ENCODE measurements at regions not wholly inside any gene's neighbourhood (a gene's known extent, or its start where the extent isn't known, plus 50 kb on each side); places are given as distances from the start of the nearest gene placed in this dataset.

DNA sequence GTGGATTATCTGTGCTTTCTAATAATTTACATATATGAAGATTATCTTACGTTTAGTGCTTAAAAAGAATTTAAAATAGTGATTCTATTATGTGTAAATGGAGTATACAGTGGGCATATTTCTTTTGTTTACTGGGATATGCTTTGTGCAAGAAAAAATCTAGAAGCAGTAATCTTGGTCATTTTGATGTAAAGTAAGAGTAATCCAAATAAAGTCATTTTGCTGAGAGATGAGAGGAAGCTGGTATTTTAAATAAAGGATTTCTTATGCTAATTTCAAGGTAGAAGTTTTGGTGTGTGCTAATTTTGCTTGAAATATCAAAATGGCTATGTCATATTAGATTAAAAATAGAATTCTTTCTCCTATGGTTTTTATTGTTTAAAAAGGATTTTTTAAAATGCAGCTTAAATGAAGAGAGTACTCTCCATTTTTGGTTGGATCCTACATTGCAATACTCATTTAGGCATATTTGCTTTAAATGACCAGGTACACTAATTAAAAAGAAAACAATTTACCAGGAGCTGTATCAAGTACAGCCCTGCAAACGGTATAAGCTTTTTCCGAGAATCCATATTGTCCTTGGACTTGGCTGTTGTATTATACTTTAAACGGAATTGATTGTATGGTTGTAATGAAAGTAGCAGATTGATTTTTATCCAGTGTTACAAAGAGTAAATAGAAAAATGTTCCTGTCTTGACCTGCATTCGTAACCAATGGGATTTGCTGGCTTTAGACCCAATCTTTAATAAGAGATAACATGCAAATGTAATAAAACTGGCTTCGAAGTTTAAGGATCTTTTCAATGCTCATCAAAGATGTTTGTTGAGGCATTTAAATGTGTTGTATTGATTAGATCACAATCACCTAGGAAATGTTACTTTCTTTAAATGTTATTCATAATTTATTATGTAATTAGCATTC is 574.7 kb downstream of the USP25 start:
- no peak for DNase-seq

DNA sequence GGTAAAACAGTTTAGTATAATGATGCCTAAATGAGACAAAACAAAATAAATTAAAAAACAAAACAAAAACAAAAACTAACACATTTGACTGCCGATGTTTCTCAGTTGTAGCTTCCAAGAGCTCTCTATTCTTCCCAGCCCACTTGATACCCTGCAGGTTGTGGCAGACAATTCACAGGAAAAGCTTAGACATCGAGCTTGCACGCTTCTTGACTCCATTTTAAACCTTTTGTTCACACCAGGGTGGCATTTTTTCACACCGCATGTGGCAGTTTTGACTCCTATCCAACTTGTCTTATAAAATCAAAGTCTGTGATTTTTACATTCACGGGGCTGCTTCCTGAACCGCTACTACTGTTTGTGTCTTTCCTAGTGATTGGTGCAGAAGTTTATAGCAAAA is 575.9 kb downstream of the USP25 start:
- peak in 2 of 3 donors; percentile 38 to 74 for DNase-seq

DNA sequence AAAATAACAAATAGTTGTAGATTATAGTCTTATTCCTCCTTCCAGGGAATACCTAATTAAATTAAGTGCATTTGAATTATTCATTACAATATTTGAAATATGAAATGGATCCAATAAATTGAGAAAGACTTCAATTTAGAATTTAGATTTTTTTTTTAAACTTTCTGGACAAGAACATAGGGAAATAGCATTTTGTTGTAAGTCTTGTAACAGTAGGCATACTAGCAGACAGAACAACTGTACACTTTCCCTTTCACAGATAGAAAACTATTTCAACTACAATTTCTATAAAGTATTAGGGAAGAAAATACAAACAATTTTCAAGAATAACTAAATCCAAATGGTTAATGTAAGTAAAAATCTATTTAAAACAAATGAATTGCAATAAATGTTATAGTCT is 577.5 kb downstream of the USP25 start:
- DNase-seq = no peak

DNA sequence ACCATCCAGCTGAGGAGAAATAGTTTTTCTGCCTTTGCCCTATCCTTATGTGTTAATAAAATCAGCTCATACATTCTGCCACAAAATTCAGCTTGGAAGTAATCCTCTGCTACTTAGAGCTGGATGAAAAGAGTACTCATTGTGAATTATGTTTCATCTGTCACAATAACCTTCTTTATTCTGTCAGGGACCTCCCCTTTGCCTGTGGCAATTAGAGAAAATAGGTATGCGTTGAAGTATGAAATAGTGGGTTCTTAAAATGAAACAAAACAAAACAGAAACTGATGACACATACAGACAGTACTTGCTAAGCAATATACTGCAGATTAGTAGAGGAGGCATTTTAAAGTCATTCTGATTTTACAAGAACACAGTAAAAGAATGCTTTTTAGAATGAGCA is 578.5 kb downstream of the USP25 start:
- DNase-seq = peak in 1 of 3 donors; percentile 76

DNA sequence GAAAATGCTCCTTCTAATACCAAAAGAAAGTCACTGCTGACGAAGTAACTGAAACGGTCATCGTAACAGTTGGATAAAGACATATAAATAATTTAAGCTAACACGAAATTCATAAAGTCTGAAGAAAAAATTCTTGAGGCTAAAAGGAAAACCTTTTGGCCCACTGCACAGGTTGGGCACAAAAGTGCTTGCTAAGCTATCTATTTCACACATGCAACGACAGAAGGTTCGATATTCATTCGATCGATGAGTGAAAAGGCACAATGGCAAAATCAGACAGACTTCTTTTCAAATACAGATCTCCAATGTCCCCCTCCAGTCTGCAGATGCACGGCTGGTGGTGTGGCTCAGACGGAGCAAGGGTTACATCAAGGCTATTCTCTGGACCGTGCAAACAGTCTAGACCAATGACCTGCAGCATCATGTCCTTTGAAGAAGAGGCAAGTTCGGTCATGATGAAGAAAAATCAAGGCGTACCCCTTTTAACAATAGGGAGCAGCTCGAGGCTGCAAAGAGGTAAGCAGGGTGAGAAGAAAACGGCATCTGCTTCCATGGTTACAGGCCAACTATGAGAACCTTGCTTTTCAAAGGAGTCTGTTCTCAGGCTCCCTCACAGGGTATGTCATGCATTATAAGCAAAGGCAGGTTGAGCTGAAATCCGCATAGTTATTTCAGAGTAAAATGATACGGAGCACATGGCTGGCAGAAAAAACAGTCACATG is 579.6 kb downstream of the USP25 start:
- peak in 1 of 3 donors; percentile 65 for DNase-seq

DNA sequence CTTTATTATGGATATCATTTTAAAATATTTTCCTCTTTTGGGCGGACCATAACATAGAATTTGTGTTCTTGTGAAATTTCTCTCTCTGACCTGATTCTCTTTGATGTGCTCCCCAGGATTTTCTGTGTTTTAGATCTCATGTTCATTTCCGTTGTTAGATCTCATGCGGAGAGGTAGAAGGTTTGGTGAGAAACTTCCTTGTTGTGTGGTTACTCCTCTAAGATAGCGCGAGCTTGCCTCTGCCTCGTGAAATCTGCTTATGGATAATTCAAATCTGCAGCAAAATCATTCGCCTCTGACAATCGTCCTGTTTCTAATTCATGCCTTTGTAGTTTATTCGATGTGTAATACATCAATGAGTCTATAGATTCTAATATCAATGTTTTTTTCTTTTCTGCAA is 580.4 kb downstream of the USP25 start:
- DNase-seq = no peak

DNA sequence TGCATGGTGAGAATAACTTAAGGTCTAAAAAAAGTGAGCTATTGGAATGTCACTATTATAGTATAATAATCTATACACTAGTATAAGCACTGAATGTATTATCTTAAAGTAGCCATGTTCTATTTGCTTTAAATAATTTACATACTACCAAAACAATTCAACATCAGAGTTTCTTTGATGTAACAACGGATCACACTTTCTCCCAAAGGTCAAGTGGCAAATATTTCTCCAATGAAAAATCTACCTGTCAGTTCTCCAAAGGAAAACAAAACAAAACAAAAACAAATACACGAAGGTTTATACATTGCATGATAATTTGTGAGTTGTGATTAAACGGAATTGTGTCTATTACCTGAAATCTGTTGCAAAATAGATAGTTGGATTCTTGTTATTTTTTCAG is 581.4 kb downstream of the USP25 start:
- no peak for DNase-seq

DNA sequence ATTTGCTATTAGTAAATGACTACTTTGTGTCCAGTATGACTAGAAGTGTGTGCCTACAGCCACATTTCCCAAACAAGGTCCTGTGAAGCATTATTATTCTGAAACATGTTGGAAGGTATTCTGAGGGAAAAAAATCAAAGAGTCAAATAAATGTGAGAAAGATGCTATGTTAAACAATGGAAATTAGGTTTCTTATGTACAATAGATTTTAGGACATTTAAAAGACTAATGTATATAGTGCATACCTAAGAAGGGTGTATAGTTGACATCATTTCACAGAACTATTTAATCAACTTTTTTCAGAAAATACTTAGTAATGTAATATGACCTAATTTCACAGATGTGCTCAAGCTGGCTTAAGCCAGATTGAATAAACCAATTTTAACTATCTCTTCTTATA is 582.5 kb downstream of the USP25 start:
- peak in 1 of 3 donors; percentile 59 for DNase-seq

DNA sequence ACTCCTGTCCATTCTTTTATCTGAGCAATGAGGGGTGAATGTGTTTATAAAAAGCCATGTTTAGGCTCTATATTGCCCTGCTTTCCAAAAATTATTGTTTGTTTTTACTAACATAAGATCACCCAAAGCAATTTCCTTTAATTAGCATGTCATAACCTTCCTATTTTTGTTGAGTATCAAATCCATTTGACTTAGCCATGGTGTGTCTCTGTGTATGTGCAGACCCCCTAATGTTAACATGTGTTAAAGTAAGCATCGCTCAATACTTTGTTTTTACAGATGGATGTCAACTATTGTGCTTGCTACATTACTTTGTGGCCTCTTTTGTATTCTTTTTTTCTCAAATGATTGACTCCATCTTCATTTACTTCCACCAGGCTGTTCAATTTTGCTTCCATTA is 585.4 kb downstream of the USP25 start:
- no peak for DNase-seq

DNA sequence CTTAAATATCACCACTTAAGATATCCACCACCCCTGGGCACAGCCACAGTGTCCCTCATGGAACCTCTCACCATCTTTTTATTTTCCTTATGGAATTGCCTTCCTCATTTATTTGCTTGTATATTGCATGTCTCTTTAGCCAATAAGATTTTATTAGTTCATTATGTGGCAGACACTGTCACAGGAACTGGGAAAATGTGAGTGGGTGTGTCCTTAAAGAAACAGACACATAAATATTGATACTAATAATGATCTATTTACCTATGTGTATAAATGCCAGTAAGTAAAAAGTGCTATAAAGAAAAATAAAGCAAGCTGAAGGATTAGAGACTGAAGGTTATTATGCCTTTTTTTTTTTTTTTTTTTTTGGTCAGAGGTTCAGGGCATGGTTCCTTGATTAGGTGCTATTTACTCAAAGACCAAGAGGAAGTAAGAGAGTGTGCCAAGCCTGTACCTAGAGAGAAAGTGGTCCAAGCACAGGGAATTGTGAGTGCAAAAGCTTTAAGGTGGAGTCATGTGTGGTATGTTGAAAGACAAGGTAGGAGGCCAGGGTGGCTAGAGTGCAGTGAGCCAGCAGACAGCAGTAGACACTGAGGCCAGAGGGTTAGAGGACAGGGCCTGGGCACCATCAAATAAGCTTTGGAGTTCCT is 589.0 kb downstream of the USP25 start:
- no peak for DNase-seq

DNA sequence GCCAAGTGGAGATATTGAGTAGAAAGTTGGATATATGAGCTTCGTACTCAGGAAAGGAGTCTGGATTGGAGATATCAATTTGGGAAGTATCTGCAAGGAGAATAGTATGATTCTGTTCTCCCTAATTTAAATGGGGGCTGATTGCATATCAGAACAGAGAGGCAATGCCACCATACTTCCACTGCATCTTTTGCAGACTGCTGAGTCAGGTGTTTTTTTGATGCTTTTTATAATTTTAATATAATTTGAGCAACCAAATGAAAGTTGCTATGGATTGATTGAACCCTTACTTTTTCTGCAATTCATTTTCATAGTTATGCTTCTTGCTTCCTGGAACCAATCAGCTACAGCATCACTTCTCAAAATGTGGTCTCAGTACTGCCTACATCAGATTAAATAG is 590.3 kb downstream of the USP25 start:
- DNase-seq = no peak

DNA sequence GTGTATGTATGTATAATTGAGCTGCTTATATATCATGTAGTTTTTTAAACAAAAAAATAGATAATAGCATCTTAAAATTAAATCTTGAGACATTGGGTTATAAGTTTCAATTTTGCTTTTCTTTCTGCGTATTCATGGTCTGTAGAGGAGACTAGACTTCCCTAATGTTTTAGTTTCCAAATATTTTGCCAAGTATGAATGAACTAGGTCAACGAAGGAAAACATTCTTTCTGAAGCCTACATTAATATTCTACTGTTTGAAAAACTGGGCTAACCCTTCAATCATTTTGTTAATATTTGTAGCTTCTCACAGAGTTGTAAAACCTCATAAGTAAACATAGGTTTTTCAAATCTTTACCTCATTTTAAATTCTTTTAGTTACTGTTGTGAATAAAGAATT is 592.7 kb downstream of the USP25 start:
- DNase-seq = peak in 1 of 3 donors; percentile 64

DNA sequence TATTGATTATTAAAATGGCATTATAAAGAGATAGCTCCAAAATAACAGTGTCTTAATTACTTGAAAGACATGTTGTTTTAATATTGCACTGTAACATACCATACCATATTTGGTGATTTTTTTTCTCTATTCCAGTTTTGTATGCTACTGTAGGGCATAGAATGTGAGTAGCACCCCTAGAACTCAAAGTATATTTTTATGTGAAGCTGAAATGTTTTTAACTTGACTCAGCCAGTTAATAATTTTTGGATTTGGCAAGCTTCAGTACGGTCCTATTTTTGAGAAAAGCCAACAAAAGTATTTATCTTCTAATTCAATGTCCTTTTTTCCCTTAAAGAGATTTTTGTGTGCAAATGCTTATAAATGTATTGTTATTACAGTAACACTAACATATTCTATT is 593.8 kb downstream of the USP25 start:
- peak in 1 of 3 donors; percentile 54 for DNase-seq

DNA sequence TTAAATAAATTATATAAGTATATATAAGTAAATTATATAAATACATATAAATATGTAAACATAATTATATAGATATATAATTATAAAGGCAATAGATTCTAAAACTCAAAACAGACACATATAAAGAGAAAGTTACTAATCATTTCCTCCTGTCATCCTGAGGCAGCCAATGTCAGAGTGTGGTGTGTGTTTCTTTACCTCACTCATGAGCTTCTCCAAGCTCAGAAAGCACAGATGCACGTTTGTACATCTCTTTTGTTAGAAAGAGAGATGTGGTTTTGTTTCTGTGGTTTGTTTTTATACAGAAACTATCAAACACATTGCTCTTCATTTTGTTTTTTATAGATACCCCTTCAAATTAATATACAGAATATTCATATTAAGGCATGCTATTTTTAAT is 594.8 kb downstream of the USP25 start:
- DNase-seq = peak in 1 of 3 donors; percentile 49

DNA sequence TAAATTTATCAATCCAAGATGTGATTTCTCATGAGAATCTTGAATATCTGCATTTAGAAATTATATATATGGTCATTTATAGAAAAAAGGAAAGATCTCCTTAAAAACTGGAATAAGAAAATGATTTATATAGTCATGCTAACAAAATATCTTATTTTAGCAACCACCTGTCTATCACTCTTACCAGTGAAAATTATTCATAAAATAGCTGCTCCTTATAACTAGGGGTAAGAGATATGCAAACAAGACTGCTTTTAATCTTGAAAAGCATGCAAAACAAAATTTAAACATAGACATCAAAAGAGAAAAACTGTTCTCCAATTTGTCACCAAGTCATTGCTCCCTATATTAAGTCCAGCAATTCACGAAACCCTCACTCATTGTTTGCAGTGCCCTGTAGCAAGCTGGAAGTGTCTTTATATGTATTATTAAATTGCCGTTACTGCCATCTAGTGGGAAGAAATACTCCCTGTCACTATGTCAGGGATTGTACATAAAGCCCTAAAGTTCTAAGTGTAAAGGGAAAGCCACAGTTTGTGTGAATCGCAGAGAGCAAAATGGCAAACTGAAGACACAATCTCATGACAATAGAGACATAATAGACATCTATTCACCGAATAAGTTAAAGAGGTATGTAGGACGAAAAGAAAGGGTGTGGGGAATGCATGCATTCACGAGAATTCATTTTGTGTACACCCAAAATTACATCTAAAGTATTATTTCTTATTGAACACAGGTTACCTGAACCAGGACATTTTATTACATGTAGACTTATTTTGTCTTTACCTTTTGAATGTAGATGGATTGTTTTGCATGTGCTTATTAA is 600.5 kb downstream of the USP25 start:
- DNase-seq = peak; percentile 83 to 93 (median 85)

DNA sequence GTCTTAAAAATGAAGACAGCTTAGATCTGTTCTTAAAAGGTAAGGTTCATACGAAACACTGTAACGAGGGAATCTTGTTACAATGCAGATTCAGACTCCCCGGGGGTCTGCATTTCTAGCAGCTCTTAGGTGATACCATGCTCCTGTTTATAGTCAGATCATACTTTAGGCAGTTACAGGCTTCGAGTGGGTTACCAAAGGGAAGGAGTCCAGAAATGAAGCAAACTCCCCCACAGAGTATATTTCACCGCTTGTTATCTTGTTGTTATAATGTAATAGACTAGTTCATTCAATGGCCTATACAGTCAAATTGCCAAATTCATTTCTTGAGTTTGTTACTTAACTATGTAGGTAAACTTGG is 601.1 kb downstream of the USP25 start:
- peak in 1 of 3 donors; percentile 59 for DNase-seq

DNA sequence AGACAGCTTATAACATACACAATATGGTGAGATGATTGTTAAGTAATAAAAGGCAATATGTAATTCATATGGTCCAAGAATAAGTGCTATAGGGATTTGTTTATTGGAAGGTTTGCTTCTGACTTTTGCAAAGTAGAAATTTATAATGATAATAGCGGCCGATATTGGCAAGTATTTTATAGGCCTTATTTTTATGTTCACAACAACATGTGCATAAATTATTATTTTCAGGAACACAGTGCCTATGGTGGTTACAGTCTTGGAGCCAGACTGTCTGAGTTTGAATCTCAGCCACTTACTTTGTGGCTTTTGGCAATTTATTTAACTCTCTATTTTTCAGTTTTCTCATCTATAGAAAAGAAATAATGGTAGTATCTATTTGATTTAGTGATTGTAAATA is 607.5 kb downstream of the USP25 start:
- DNase-seq = peak in 1 of 3 donors; percentile 64

DNA sequence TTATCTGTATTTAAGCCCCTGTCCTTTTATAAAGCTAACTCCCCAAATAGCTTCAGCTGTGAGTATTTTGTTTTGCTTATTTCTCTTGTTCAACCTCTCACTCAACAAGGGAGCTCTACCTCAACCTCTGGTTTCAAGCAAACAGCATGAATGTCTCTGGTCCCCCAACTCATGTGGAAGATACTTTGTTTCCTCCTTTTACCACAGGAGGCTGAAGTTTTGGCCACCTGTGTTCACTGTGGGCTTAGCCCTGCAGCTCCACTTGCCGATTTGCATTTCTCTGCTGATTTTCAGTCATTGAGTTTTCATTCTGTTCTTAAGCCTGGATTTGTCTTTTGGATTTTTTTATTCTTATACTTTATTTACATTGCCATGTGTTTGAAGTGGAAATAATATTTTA is 613.1 kb downstream of the USP25 start:
- DNase-seq = no peak

DNA sequence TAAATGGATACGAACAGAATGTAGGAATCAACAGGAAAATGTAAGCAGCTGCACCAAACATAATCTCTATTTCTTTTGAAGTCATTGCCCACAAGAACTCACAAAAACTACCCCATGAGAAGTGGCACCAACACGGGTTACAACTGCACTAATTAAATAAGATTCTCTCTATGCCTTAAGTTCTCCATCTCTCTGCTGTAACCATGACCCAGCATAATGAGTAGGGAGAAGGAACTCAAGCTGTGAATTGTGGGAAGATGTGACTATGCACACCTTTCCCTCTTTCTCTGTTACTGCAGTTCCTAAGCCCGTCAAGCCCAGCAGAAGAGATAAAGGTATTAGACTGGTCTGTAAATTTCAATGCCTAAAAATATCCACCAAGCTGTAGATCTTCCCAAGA is 614.0 kb downstream of the USP25 start:
- no peak for DNase-seq

DNA sequence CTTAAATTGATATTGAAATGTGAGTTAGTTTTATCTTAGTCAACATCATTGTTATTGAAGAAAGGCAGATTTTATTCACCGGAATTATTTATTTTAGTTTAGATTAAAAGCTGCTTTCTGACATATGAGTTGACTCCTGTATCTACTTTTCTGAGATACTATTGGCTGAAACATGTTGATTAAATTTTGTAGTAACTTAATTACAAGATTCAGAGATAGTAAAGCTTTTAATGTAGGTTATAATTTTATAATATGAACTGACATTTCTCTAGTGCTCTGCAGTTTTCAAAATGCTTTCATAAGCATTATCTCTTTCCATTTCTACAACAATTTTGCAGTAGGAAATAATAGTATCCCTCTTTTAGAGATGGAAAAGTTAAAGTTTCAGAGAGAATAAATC is 616.0 kb downstream of the USP25 start:
- DNase-seq = no peak

DNA sequence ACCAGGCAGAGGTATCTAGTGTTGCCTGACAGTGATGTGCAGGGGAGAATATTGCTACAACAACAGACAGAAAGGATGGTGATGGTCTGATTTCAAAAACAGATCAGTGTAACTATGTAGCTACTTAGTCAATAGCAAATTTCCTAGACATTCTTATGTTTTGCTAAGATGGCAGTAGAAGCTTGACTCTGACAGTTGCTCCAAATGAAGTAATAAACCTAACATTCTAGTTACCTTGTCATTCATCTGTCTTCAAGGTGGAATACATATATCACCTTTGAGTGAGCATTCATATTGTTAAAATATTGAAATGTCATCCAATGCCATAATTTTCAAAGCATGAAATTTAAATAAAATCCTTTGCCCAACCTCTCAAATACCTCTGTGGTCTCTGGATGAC is 617.4 kb downstream of the USP25 start:
- no peak for DNase-seq

DNA sequence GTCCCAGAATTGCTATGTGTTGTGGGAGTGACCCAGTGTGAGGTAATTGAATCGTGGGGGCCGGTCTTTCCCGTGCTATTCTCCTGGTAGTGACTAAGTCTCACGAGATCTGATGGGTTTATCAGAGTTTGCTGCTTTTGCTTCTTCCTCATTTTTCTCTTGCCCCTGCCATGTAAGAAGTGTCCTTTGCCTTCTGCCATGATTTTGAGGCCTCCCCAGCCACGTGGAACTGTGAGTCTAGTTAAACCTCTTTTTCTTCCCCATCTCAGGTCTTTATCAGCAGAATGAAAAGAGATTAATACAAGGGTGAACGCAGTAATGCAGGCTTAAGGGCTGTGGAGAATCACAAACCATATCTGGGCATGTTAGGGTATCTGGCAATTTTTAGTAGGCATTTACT is 624.0 kb downstream of the USP25 start:
- no peak for DNase-seq
